ENCODE measurements at regions not wholly inside any gene's neighbourhood (a gene's known extent, or its start where the extent isn't known, plus 50 kb on each side); places are given as distances from the start of the nearest gene placed in this dataset.
"Not testable (repeated sequence)": the region's sequence is repeated elsewhere in the genome, so short reads cannot be mapped to it uniquely, and the experiment has no call there.

GRCh38 chr1:79894129-79894528, 887.6 kb upstream of the ADGRL4 start:
- TF ChIP-seq RNF2 (IDR thresholded peaks at IDR 0.05; ENCODE audit: borderline replicate concordance, low read depth, low read length, missing control alignments, poor library complexity, severe bottlenecking); POLR2A (IDR thresholded peaks at IDR 0.05; ENCODE audit: control extremely low read depth in 1 of 2, low read depth in 2 of 2, low read length in 2 of 2): not testable (repeated sequence)

All from H1 (cell line).